B cell (primary cell): ENCODE measurements at regions not wholly inside any gene's neighbourhood (a gene's known extent, or its start where the extent isn't known, plus 50 kb on each side); places are given as distances from the start of the nearest gene placed in this dataset.

Source experiments
- ATAC-seq: fragments of 200-7000 bp; cut with Tn5 transposase; one replicate; pipeline ENCODE4 v1.10.0; 2021; ENCODE audit warnings: low read depth, mild to moderate bottlenecking, moderate number of reproducible peaks, moderate library complexity
- CTCF ChIA-PET: fragments of 350-600 bp; sonication (Branson Sonifier 250); formaldehyde crosslinking; loops from one replicate; lab custom pipeline; 2021; ENCODE audit warnings: antibody characterized with exemption, inconsistent platforms; lab: Charles Lee
- POLR2A ChIA-PET: fragments of 350-600 bp; sonication (Branson Sonifier 250); formaldehyde crosslinking; loops from one replicate; lab custom pipeline; 2021; ENCODE audit warnings: antibody characterized with exemption; lab: Charles Lee
- DNase-seq: peaks from one replicate; pipeline ENCODE4 v3.0.0; 2013
- H2AFZ ChIP-seq: 2 replicates; pipeline ENCODE4 v1.6.1; 2012; ENCODE audit warnings: mild to moderate bottlenecking, low read depth, low read length; ENCODE audit not compliant: insufficient read depth, poor library complexity, severe bottlenecking
- H3K27ac ChIP-seq, 2 donors: 1 replicate in 1 of 2; 2 replicates in 1 of 2; pipeline ENCODE4 v1.5.1; 2012 to 2013; ENCODE audit warnings: low read length in 2 of 2, mild to moderate bottlenecking in 2 of 2, moderate library complexity in 1 of 2
- H3K27me3 ChIP-seq, 4 experiments: fragments of 200-600 bp in 1 of 4; sonication (generic) in 1 of 4; replicated peaks in 1 of 4; 1 replicate in 2 of 4; 2 replicates in 2 of 4; pipeline versions ENCODE4 v1.6.1 to v1.7.0; 2013 to 2016; ENCODE audit warnings: low read length in 3 of 4, mild to moderate bottlenecking in 2 of 4, mixed read lengths in 1 of 4, moderate library complexity in 1 of 4; ENCODE audit not compliant: insufficient read depth in 4 of 4, control insufficient read depth in 3 of 4; ENCODE audit errors: control extremely low read depth in 1 of 4
- H3K36me3 ChIP-seq, 2 experiments: replicated peaks in 1 of 2; 1 replicate in 1 of 2; 2 replicates in 1 of 2; pipeline versions ENCODE4 v1.6.1 to v1.7.1; 2013; ENCODE audit warnings: low read length in 1 of 2; ENCODE audit not compliant: insufficient read depth in 2 of 2, control insufficient read depth in 1 of 2; ENCODE audit errors: control extremely low read depth in 1 of 2, extremely low read depth in 1 of 2
- H3K4me1 ChIP-seq, 2 donors: fragments of 200-600 bp in 1 of 2; sonication (generic) in 1 of 2; 1 replicate in 1 of 2; 2 replicates in 1 of 2; pipeline versions ENCODE4 v1.5.1 to v1.6.1; 2013 to 2017; ENCODE audit warnings: low read length in 2 of 2; ENCODE audit not compliant: control insufficient read depth in 2 of 2, insufficient read depth in 2 of 2
- H3K4me2 ChIP-seq: replicated peaks from 2 replicates; pipeline ENCODE3; 2012; ENCODE audit warnings: mild to moderate bottlenecking, low read depth, low read length; ENCODE audit not compliant: poor library complexity, severe bottlenecking
- H3K4me3 ChIP-seq, 5 experiments: fragments of 200-600 bp in 1 of 5; sonication (generic) in 1 of 5; 1 replicate in 3 of 5; 2 replicates in 2 of 5; pipeline versions ENCODE4 v1.5.1 to v1.7.0; 2011 to 2016; ENCODE audit warnings: low read length in 4 of 5, mild to moderate bottlenecking in 4 of 5, low read depth in 2 of 5, control low read depth in 1 of 5, moderate library complexity in 1 of 5; ENCODE audit not compliant: insufficient read depth in 1 of 5; ENCODE audit errors: control extremely low read depth in 1 of 5, extremely low read depth in 1 of 5
- H3K79me2 ChIP-seq: fragments of 200-600 bp; sonication (generic); one replicate; pipeline ENCODE4 v1.6.0; 2016; ENCODE audit warnings: low read length; ENCODE audit not compliant: control insufficient read depth, insufficient read depth
- H3K9ac ChIP-seq: fragments of 200-600 bp; sonication (generic); 2 replicates; pipeline ENCODE4 v1.6.1; 2017; ENCODE audit warnings: mild to moderate bottlenecking, low read length, moderate library complexity
- H3K9me3 ChIP-seq, 3 donors: one replicate each; pipeline versions ENCODE4 v1.6.1 to v1.7.1; 2013; ENCODE audit warnings: low read length in 2 of 3; ENCODE audit not compliant: control insufficient read depth in 2 of 3, insufficient read depth in 1 of 3; ENCODE audit errors: control extremely low read depth in 1 of 3
- H4K20me1 ChIP-seq: 2 replicates; pipeline ENCODE4 v1.6.0; 2012; ENCODE audit warnings: mild to moderate bottlenecking, low read length; ENCODE audit not compliant: insufficient read depth, control insufficient read depth, poor library complexity, severe bottlenecking
- H3K27ac Mint-ChIP-seq: one replicate; pipeline ENCODE4 v1.8.0; 2021; ENCODE audit warnings: mixed read lengths
- H3K27me3 Mint-ChIP-seq: one replicate; pipeline ENCODE4 v1.8.0; 2021; ENCODE audit warnings: mixed read lengths
- H3K4me1 Mint-ChIP-seq: one replicate; pipeline ENCODE4 v1.8.0; 2021; ENCODE audit warnings: mixed read lengths
- H3K4me3 Mint-ChIP-seq: one replicate; pipeline ENCODE4 v1.8.0; 2021; ENCODE audit warnings: mixed read lengths
- H3K9me3 Mint-ChIP-seq: one replicate; pipeline ENCODE4 v1.8.0; 2022; ENCODE audit warnings: mixed read lengths; ENCODE audit not compliant: insufficient read depth
- EZH2 ChIP-seq: IDR thresholded peaks from 2 replicates; pipeline ENCODE4 v1.6.1; 2012; ENCODE audit warnings: borderline replicate concordance, low read depth, mild to moderate bottlenecking, moderate library complexity, low read length; ENCODE audit not compliant: insufficient read depth, poor library complexity, severe bottlenecking
- WGBS: methylation state at CpG from one replicate; pipeline ENCODE4 v1.1.5; 2013; ENCODE audit warnings: missing lambda C conversion rate; ENCODE audit not compliant: insufficient coverage; 5-methylcytosine and 5-hydroxymethylcytosine counted together
- intact Hi-C: fragments of 100-400 bp; cut with micrococcal nuclease; formaldehyde crosslinking; loops from one replicate; pipeline ENCODE4 v1.10.0; 2022
- TF ChIP-seq, protein P1 (sequence below): fragments of 200-600 bp; IDR thresholded peaks from one replicate; pipeline ENCODE4 v1.8.0; 2022; ENCODE audit warnings: antibody characterized with exemption, mild to moderate bottlenecking

DNA sequence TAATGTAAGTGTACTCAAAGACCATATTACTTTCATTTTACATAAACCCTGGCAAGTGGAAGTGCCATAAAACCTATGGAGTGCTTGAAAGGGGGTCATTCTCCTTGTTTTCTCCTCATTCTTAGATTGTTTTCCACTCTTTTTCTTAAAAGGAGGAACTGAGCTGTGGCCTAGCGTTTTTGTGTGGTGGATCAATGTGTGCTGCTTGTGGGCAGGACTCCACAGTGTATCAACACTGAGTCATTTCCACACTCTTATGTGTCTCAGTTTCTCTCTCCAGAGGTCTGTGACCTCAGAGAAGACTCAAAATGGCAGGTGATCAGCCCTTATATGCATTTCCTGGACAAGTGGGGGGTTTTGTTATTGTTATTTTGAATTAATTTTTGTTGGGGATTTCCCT lies 516.1 kb upstream of the CDH10 start:
- intact Hi-C loops, result no loop called here
- H3K27ac Mint-ChIP-seq, result no peak overlapping the region
- no peaks in the 10 kb centered on the region for H3K36me3 ChIP-seq
- H2AFZ ChIP-seq, result no peak overlapping the region
- no peaks in the 10 kb centered on the region for H3K4me1 Mint-ChIP-seq
- H3K9me3 ChIP-seq, result peaks cover 0 to 4% (median 0%) of the 10 kb centered on the region in 3 donors
- no peaks in the 10 kb centered on the region for H4K20me1 ChIP-seq
- H3K27me3 ChIP-seq, result no peaks in the 10 kb centered on the region
- ChIA-PET POLR2A (no interaction called here), CTCF (no interaction called here)
- no peak overlapping the region for H3K4me2 ChIP-seq
- H3K79me2 ChIP-seq, result no peaks in the 10 kb centered on the region
- TF ChIP-seq, protein P1, sequence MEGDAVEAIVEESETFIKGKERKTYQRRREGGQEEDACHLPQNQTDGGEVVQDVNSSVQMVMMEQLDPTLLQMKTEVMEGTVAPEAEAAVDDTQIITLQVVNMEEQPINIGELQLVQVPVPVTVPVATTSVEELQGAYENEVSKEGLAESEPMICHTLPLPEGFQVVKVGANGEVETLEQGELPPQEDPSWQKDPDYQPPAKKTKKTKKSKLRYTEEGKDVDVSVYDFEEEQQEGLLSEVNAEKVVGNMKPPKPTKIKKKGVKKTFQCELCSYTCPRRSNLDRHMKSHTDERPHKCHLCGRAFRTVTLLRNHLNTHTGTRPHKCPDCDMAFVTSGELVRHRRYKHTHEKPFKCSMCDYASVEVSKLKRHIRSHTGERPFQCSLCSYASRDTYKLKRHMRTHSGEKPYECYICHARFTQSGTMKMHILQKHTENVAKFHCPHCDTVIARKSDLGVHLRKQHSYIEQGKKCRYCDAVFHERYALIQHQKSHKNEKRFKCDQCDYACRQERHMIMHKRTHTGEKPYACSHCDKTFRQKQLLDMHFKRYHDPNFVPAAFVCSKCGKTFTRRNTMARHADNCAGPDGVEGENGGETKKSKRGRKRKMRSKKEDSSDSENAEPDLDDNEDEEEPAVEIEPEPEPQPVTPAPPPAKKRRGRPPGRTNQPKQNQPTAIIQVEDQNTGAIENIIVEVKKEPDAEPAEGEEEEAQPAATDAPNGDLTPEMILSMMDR, result no peak
- TF ChIP-seq EZH2, result no peak
- DNase-seq (no peak), ATAC-seq (no peak)
- H3K4me3 ChIP-seq, result no peak overlapping the region
- no peaks in the 10 kb centered on the region for H3K4me1 ChIP-seq
- H3K9me3 Mint-ChIP-seq, result peaks cover 6% of the 10 kb centered on the region
- WGBS, result no CpG with 5 or more reads among the region's 1 CpG
- H3K27ac ChIP-seq, result no peak overlapping the region
- H3K9ac ChIP-seq, result no peak overlapping the region
- H3K4me3 Mint-ChIP-seq, result no peak overlapping the region
- no peaks in the 10 kb centered on the region for H3K27me3 Mint-ChIP-seq

- H3K4me3 ChIP-seq, result no peak overlapping the region
- DNase-seq (no peak), ATAC-seq (no peak)
- intact Hi-C loops, result no loop called here
- H3K9me3 Mint-ChIP-seq, result no peaks in the 10 kb centered on the region
- H3K9ac ChIP-seq, result no peak overlapping the region
- H3K27ac ChIP-seq, result no peak overlapping the region
- H3K27ac Mint-ChIP-seq, result no peak overlapping the region
- H2AFZ ChIP-seq, result no peak overlapping the region
- WGBS, result no CpG with 5 or more reads among the region's 1 CpG
- no peaks in the 10 kb centered on the region for H3K4me1 Mint-ChIP-seq
- no peaks in the 10 kb centered on the region for H3K9me3 ChIP-seq
- ChIA-PET POLR2A (no interaction called here), CTCF (no interaction called here)
- H3K79me2 ChIP-seq, result no peaks in the 10 kb centered on the region
- H3K4me1 ChIP-seq, result no peaks in the 10 kb centered on the region
- no peaks in the 10 kb centered on the region for H3K27me3 ChIP-seq
- TF ChIP-seq, protein P1, result no peak
- no peak for TF ChIP-seq EZH2
- H3K27me3 Mint-ChIP-seq, result no peaks in the 10 kb centered on the region
- no peaks in the 10 kb centered on the region for H3K36me3 ChIP-seq
- H4K20me1 ChIP-seq, result no peaks in the 10 kb centered on the region
- no peak overlapping the region for H3K4me3 Mint-ChIP-seq
- no peak overlapping the region for H3K4me2 ChIP-seq
Measured at GRCh38 chr5:25150819-25151218, 506.0 kb upstream of the CDH10 start.
